Tongue (tissue), 1 donor: ENCODE measurements at regions not wholly inside any gene's neighbourhood (a gene's known extent, or its start where the extent isn't known, plus 50 kb on each side); places are given as distances from the start of the nearest gene placed in this dataset.

ENCODE experiments used
- DNase-seq: peaks from one replicate; pipeline ENCODE4 v3.0.0-alpha.2; 2015

GRCh38 chr7:22657479-22657878 lies 69.5 kb upstream of the IL6 start:
- no peak for DNase-seq

DNA sequence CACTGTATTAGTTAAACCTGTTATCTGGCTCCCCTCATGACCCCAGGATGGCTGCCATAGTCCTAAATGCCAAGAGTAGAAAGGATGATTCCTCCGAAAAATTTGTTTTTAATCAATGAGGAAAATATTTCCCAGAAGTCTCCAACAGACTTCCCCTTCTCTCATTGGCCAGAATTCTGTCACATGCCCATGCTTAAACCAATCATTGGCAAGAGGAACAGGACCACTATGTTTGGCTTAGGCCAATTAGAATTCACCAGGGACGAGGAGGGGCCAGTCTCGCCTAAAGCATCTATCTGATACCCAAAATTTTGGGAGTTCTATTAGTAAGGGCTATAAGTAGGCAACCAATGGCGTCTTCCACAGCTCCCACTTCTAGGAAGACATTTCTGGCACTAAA lies 71.2 kb upstream of the IL6 start:
- DNase-seq: no peak

DNA sequence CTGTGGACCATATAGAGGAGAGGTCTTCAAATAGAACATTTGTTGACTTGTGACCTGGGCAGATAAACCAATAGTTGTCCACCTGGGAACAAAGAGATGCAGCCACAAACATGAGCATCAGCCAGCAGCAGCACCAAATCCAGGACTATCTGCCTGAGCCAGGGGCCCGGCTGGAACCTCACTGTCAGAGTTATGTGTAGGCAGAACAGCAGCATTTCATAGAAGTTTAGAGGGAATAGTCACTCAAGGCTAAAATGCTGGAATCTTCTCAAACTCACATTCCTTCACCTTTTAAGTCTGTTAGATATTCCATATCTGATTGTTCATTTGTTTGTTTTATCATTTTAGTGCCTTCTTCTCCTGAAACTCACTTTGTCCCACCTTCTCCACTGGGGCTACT lies 72.2 kb upstream of the IL6 start:
- no peak for DNase-seq

- DNase-seq: no peak
Observed at GRCh38 chr7:22653951-22654350, 73.0 kb upstream of the IL6 start.

DNA sequence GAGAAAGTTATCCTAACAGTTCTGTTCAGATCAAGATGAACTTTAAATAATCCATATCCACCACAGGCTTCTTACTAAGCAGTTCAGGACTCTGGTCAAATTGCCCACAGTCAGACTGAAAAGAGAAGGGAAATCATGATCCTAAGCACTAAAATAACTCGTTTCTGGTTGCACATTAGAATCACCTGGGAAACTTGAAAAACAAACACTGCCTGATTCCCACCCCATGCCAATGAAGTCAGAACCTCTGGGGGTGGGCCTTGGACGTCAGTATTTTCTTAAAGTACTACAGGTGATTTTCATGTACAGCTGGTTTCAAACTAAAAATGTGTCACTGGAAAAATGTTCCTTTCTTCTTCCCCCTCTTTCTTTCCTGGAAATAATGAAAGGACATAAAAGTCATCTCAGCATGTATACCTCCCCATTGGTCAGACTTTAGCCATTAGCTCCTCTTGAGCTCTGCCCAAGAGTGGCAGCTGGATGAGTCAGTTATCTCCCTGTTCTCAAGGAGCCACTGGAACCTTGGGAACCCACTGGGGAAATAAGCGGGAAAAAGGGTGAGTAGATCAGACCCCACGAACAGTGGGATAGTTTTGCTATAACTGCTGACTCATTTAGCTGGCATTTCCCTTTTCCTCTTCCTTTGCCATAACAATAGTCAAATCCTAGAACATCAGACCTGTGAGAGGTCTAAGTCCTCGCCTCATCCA lies 75.3 kb upstream of the IL6 start:
- DNase-seq: peak; percentile 25

- no peak for DNase-seq
Observed at GRCh38 chr7:22651036-22651435, 76.0 kb upstream of the IL6 start.

- DNase-seq: no peak
Observed at GRCh38 chr7:22649686-22650085, 77.3 kb upstream of the IL6 start.

- no peak for DNase-seq
Observed at GRCh38 chr7:22647451-22648257, 79.3 kb upstream of the IL6 start.

- no peak for DNase-seq
Observed at GRCh38 chr7:22645418-22646181, 81.4 kb upstream of the IL6 start.

DNA sequence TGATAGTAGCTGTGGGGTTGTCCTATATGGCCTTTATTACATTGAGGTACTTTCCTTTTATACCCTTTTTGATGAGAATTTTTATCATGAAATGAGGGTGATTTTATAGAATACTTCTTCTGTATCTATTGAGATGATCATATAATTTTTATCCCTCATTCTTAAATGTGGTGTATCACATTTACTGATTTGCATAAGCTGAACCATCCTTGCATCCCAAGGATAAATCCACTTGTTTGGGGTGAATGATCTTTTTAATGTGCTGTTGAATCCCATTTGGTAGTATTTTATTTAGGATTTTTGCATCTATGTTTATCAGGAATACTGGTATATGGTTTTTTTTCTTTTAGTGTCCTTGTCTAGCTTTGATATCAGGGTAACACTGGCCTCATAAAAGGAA lies 84.5 kb upstream of the IL6 start:
- DNase-seq: no peak

GRCh38 chr7:22640269-22640668 lies 86.7 kb upstream of the IL6 start:
- no peak for DNase-seq

DNA sequence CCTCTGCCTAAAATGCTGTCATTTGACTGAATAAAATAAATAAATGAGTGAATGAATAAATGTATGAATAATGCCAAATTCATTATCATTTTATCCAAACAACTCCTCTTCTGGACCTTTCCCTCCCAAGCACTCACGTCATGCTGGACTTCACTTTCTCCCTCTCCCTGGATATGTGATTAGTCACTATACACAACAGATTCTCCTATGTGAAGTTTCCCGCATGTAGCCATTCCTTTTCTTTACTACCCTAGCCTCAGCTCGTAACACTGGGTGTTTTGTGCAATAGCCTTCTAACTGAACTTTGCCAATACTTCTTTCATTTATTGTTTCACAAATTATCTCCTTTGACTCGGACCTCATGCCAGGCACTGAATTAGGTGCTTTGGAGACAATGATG lies 87.6 kb upstream of the IL6 start:
- DNase-seq: no peak

DNA sequence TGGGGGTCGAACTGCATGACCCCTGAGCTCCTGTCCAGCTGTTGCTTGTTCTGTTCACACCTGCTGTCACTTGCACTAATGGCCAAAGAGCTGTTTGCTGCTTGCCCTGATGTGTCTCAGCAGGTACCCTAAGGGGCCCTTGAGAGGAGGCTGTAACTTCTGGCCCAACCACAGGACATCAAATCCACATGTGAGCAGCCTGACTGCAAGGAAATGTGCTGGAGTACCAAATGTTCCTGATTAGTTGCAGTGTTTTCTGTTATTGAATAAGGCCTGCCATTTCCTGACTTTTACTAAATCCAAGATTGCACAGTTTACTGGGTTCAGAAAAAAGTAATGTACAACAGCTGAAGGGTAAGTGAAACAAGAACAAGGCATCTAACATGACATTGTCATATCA lies 91.7 kb upstream of the IL6 start:
- DNase-seq: no peak

DNA sequence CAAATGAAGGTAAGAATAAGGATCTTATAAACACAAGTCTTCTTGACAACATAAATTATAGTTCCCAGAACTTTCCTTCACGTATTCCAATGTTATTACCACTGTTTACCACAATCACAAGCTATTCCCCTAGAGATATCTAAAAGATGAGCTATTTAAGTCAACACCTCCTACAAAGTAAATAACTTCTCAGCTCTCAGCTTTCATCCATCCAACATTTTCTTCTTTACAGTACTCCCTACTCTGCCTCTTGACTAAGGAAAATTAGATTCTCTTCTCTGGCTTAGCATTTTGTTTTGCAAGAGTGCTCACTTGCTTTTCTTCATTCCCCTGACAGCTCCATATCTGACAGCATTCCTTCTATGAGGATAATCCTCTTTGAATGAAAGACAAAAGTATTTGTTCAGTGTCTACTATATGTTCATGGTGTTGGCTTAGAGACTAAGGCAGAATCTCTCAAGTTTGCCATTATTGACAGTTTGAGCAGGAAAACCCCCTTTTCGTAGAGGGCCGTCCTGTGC lies 93.0 kb upstream of the IL6 start:
- DNase-seq: peak; percentile 33

DNA sequence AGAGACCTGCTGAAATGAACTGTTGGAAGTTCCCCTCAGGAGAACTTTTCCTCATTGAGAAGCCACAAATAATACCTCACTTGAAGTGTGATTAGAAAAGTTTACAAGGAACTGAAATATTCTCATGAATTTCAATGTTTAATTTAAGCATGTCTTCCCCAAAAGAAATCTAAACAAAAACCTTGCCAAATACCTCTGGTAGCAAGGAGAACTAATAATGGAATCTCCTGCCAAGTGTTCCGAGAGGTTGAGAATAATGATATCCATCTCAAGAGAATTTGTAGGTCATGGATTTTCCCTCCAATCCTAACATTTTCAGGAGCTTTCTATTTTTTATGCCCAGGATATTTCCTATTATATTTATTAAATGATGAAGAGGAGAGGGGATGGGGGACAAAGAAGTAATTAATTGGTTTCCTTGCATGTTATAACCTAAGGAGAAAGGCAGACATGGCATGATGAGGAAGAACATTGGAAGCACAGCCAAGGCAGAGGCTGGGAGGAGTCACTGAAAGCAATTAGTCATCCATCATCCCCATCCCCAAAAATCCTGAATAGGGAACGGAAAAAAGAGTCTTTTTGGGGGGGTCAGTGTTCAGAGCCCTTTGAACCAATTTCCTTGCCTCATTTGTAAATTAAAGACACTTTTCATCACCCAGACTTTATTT lies 93.6 kb upstream of the IL6 start:
- no peak for DNase-seq

DNA sequence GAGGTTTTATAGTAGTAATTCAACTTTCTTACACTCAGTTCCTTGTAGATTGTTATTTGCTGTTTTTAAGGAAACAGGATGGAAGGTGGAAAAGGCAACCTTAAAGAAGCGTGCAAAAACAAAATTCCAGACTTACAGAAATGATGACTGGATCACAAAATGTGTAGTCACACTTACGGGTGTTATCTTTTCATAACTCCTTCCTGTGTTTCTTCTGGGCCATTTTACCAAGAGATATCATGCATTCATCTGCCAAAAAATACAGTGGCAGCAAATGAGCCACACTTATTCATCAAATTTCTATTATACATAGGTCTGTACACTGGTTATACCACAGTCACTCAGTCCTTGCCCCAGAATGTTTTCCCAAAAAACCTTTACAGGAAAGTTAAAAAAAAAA lies 94.3 kb upstream of the IL6 start:
- no peak for DNase-seq

- DNase-seq: no peak
Observed at GRCh38 chr7:22631730-22632129, 95.3 kb upstream of the IL6 start.

GRCh38 chr7:22630069-22630468 lies 96.9 kb upstream of the IL6 start:
- DNase-seq: no peak

DNA sequence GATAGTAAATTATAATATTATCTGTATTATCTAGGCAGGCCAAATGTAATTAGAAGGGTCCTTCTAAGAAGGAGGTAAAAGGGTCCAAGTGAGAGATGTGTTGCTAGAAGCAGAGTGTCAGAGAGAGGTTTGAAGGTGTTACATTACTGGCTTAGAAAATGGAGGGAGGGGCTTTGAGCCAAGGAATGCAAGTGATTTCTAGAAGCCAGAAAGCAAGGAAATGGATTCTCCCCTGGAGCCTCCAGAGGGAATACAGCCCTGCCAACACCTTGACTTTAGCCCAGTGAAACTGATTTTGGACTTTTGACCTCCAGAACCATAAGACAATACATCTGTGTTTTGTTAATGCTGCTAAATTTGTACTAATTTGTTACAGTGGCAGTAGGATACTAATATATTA lies 97.9 kb upstream of the IL6 start:
- DNase-seq: no peak

GRCh38 chr7:22628112-22628511 lies 98.9 kb upstream of the IL6 start:
- DNase-seq: no peak

GRCh38 chr7:22627136-22627535 lies 99.9 kb upstream of the IL6 start:
- no peak for DNase-seq

GRCh38 chr7:22625251-22625650 lies 101.7 kb upstream of the IL6 start:
- no peak for DNase-seq

GRCh38 chr7:22624781-22625180 lies 102.2 kb upstream of the IL6 start:
- DNase-seq: no peak
